ENCODE measurements at regions not wholly inside any gene's neighbourhood (a gene's known extent, or its start where the extent isn't known, plus 50 kb on each side); places are given as distances from the start of the nearest gene placed in this dataset.

DNA sequence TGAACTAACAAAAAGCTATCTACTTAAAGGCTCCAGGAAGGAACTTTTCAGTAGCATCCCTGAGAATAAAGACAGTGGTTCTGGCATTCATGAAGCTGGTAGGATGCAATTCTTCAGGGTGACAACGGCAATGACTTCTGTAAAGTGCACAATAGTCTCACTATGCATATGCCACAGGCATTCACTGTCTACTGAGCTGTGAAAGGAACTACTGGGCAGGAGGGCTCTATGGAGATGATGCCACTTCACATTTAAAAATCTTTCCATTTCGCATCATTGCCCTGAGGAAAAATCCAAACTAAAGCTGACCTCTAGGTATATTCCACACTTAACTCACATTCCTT lies 2020.6 kb upstream of the PCDH20 start:
- TF ChIP-seq MYC (IDR thresholded peaks at IDR 0.05; ENCODE audit: low read depth, low read length) (no peak), GATA2 (IDR thresholded peaks at IDR 0.05; ENCODE audit: insufficient read depth, insufficient read length, low read depth, low read length) (no peak), POLR2A (IDR thresholded peaks at IDR 0.05; ENCODE audit: low read depth, low read length) (no peak), JUN (IDR thresholded peaks at IDR 0.05; ENCODE audit: borderline replicate concordance, insufficient read depth, insufficient read length, low read depth) (no peak), FOS (IDR thresholded peaks at IDR 0.05; ENCODE audit: borderline replicate concordance, insufficient read depth, low read length) (no peak), EZH2 (IDR thresholded peaks at IDR 0.05; ENCODE audit: borderline replicate concordance, low read depth, low read length, severe bottlenecking) (no peak), POLR2AphosphoS5 (IDR thresholded peaks at IDR 0.05; ENCODE audit: insufficient read depth, low read depth, low read length) (no peak)
- TF ChIP-seq, protein P1, sequence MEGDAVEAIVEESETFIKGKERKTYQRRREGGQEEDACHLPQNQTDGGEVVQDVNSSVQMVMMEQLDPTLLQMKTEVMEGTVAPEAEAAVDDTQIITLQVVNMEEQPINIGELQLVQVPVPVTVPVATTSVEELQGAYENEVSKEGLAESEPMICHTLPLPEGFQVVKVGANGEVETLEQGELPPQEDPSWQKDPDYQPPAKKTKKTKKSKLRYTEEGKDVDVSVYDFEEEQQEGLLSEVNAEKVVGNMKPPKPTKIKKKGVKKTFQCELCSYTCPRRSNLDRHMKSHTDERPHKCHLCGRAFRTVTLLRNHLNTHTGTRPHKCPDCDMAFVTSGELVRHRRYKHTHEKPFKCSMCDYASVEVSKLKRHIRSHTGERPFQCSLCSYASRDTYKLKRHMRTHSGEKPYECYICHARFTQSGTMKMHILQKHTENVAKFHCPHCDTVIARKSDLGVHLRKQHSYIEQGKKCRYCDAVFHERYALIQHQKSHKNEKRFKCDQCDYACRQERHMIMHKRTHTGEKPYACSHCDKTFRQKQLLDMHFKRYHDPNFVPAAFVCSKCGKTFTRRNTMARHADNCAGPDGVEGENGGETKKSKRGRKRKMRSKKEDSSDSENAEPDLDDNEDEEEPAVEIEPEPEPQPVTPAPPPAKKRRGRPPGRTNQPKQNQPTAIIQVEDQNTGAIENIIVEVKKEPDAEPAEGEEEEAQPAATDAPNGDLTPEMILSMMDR (IDR thresholded peaks at IDR 0.05; ENCODE audit: extremely low read depth in 1 of 2, insufficient read depth in 1 of 2, low read depth in 1 of 2, low read length in 2 of 2): no peak
- Histone ChIP-seq H3K36me3 (ENCODE audit: control insufficient read depth in 2 of 2, extremely low read depth in 1 of 2, insufficient read depth in 2 of 2, low read length in 2 of 2) (no peaks in the 10 kb centered on the region), H3K4me2 (ENCODE audit: insufficient read depth, low read length) (no peak overlapping the region), H3K4me3 (replicated peaks in 1 of 3; ENCODE audit: insufficient read depth in 1 of 3, low read depth in 1 of 3, low read length in 3 of 3) (no peak overlapping the region), H3K79me2 (ENCODE audit: control insufficient read depth, insufficient read depth, low read length) (no peaks in the 10 kb centered on the region), H3K27ac (ENCODE audit: insufficient read depth, low read depth, low read length) (no peak overlapping the region), H3K9me1 (replicated peaks; ENCODE audit: control insufficient read depth, extremely low read depth, insufficient read depth, low read length) (no peaks in the 10 kb centered on the region), H4K20me1 (replicated peaks; ENCODE audit: control insufficient read depth, extremely low read depth, insufficient read depth, low read length) (no peaks in the 10 kb centered on the region), H3K9me3 (replicated peaks; ENCODE audit: control insufficient read depth, insufficient read depth, low read length) (no peaks in the 10 kb centered on the region), H2AFZ (ENCODE audit: low read depth, low read length) (no peak overlapping the region), H3K27me3 (ENCODE audit: control insufficient read depth in 2 of 2, insufficient read depth in 2 of 2, low read length in 2 of 2) (no peaks in the 10 kb centered on the region), H3K4me1 (ENCODE audit: control insufficient read depth, extremely low read depth, insufficient read depth, low read length) (peaks cover 10% of the 10 kb centered on the region), H3K9ac (replicated peaks; ENCODE audit: extremely low read depth, insufficient read depth, low read length) (no peak overlapping the region)
- DNase-seq (ENCODE audit: low read depth, low spot score): no peak
- POLR2A ChIA-PET: no interaction called here
- intact Hi-C loops (cut with micrococcal nuclease): no loop called here
- CTCF ChIA-PET: interaction anchor here (1.1 to 1.6 kb wide), 3 partner anchors 12 to 19 kb away, joined by 3 to 6 read pairs (median 3); no protein-coding TSS in a partner anchor
- no TSS peak for BruUV-seq (replicated peaks)
- FAIRE-seq: no peak
- dilution Hi-C loops (cut with MboI; ENCODE audit: extremely low pct_ligation_motif_present, low sequenced_read_pairs): no loop called here

All from endothelial cell of umbilical vein (primary cell).